Stromal cell of bone marrow (primary cell): ENCODE measurements at regions not wholly inside any gene's neighbourhood (a gene's known extent, or its start where the extent isn't known, plus 50 kb on each side); places are given as distances from the start of the nearest gene placed in this dataset.

Experiments used
- DNase-seq: peaks from one replicate; pipeline ENCODE4 v3.0.0-alpha.2; 2012; ENCODE audit warnings: low read depth

GRCh38 chr9:79213417-79214125 lies 358.2 kb upstream of the TLE4 start:
- DNase-seq, result no peak

- no peak for DNase-seq
These were observed 355.9 kb upstream of the TLE4 start for GRCh38 chr9:79215821-79216220.

GRCh38 chr9:79220251-79220650 lies 351.5 kb upstream of the TLE4 start:
- DNase-seq, result no peak

- no peak for DNase-seq
These were observed 351.1 kb upstream of the TLE4 start for GRCh38 chr9:79220666-79221065.

- DNase-seq, result peak; percentile 81
These were observed 350.7 kb upstream of the TLE4 start for GRCh38 chr9:79221084-79221483.

GRCh38 chr9:79222483-79222882 lies 349.3 kb upstream of the TLE4 start:
- no peak for DNase-seq

GRCh38 chr9:79224672-79225433 lies 346.9 kb upstream of the TLE4 start:
- peak; percentile 74 for DNase-seq

- DNase-seq, result no peak
These were observed 338.2 kb upstream of the TLE4 start for GRCh38 chr9:79233542-79233941.

GRCh38 chr9:79236466-79236865 lies 335.3 kb upstream of the TLE4 start:
- DNase-seq, result no peak

GRCh38 chr9:79237861-79238260 lies 333.9 kb upstream of the TLE4 start:
- no peak for DNase-seq

- DNase-seq, result no peak
These were observed 331.0 kb upstream of the TLE4 start for GRCh38 chr9:79240774-79241173.

- no peak for DNase-seq
These were observed 329.3 kb upstream of the TLE4 start for GRCh38 chr9:79242489-79242888.

- DNase-seq, result no peak
These were observed 325.6 kb upstream of the TLE4 start for GRCh38 chr9:79246170-79246569.

GRCh38 chr9:79247021-79247420 lies 324.7 kb upstream of the TLE4 start:
- no peak for DNase-seq

GRCh38 chr9:79250806-79251205 lies 321.0 kb upstream of the TLE4 start:
- no peak for DNase-seq

GRCh38 chr9:79254900-79255650 lies 316.7 kb upstream of the TLE4 start:
- no peak for DNase-seq

- DNase-seq, result no peak
These were observed 316.0 kb upstream of the TLE4 start for GRCh38 chr9:79255651-79256260.

- DNase-seq, result peak; percentile 30
These were observed 315.0 kb upstream of the TLE4 start for GRCh38 chr9:79256691-79257213.

GRCh38 chr9:79257228-79257781 lies 314.5 kb upstream of the TLE4 start:
- no peak for DNase-seq

- no peak for DNase-seq
These were observed 313.9 kb upstream of the TLE4 start for GRCh38 chr9:79257790-79258351.

GRCh38 chr9:79259858-79260257 lies 311.9 kb upstream of the TLE4 start:
- DNase-seq, result no peak

- DNase-seq, result no peak
These were observed 308.1 kb upstream of the TLE4 start for GRCh38 chr9:79263628-79264027.
